ENCODE measurements at regions not wholly inside any gene's neighbourhood (a gene's known extent, or its start where the extent isn't known, plus 50 kb on each side); places are given as distances from the start of the nearest gene placed in this dataset.

- no peak for TF ChIP-seq CTCF (IDR thresholded peaks at IDR 0.05; ENCODE audit: low read depth, low read length)
These were observed 992.7 kb downstream of the BCL11A start for GRCh38 chr2:59560769-59561168.

GRCh38 chr2:59540864-59541263 is 1012.6 kb downstream of the BCL11A start:
- TF ChIP-seq CTCF (IDR thresholded peaks at IDR 0.05; ENCODE audit: low read depth, low read length): no peak
- DNase-seq (ENCODE audit: extremely low read depth, low read depth): no peak

More at GRCh38 chr2:59560769-59561168, 992.7 kb downstream of the BCL11A start:
- no peak for DNase-seq (ENCODE audit: extremely low read depth, low read depth)

DNA sequence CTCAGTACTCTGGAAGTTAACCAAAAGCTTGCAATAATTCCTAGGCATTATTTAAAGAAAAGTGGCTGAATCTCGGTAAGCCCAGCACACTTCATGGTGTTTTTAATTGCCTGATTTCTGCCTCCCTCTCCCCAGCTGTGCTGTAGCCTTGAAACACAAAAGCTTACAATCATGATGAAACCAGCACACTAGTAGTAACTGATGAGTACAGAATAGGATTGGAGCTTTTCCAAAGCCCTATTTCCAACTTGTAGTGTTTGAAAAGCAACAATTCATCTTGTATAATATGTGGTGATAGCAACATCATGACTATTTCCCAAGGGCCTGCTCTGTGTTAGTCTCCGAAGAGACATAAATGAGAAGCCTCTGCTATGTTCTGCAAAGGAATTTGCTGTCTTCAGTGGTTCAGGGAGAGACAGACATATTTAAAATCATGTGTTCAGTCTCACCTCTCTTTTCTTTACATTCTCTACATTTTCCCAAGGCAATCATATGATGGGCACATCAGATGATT is 1015.0 kb downstream of the BCL11A start:
- no peak for DNase-seq (ENCODE audit: extremely low read depth, low read depth)
- no peak for TF ChIP-seq CTCF (IDR thresholded peaks at IDR 0.05; ENCODE audit: low read depth, low read length)

DNA sequence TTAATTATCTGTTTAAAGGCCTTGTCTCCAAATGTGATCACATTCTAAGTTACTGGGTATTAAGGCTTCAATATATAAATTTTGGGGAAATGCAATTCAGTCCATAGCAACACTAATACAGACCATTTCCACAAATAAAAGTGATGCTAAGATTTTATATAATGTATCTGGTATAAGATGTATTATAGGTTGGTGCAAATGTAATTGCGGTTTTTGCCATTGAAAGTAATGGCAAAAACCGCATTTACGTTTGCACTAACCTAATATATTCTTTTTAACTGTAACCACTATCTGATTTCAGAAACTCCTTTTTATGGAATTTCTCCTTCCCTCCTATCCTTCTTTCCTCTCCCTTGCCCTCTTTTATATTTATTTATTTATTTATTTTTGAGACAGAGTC is 1020.6 kb downstream of the BCL11A start:
- no peak for DNase-seq (ENCODE audit: extremely low read depth, low read depth)
- no peak for TF ChIP-seq CTCF (IDR thresholded peaks at IDR 0.05; ENCODE audit: low read depth, low read length)

GRCh38 chr2:59530258-59530657 is 1023.2 kb downstream of the BCL11A start:
- TF ChIP-seq CTCF (IDR thresholded peaks at IDR 0.05; ENCODE audit: low read depth, low read length): no peak
- DNase-seq (ENCODE audit: extremely low read depth, low read depth): no peak

GRCh38 chr2:59529726-59530125 is 1023.7 kb downstream of the BCL11A start:
- no peak for TF ChIP-seq CTCF (IDR thresholded peaks at IDR 0.05; ENCODE audit: low read depth, low read length)
- no peak for DNase-seq (ENCODE audit: extremely low read depth, low read depth)

DNA sequence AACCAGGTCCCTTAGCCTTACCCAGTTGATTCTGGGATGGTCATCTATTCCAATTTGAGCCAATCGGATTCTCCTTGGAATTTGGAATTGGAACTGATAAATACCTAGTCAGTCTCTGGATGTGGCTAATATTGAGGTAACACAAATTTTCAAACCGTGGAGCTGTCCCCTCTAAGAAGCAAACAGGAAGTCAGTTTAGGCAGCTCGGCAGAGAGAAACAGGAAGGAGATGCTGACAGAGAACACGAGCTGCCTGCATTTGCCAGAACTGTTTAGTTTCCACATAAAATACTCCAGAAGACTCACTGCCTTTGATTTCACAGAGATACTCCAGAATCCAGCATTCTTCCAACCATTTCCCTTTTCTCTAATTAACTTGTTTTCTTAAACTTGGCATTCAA is 1024.9 kb downstream of the BCL11A start:
- no peak for TF ChIP-seq CTCF (IDR thresholded peaks at IDR 0.05; ENCODE audit: low read depth, low read length)
- no peak for DNase-seq (ENCODE audit: extremely low read depth, low read depth)
